ENCODE measurements at regions not wholly inside any gene's neighbourhood (a gene's known extent, or its start where the extent isn't known, plus 50 kb on each side); places are given as distances from the start of the nearest gene placed in this dataset.

DNA sequence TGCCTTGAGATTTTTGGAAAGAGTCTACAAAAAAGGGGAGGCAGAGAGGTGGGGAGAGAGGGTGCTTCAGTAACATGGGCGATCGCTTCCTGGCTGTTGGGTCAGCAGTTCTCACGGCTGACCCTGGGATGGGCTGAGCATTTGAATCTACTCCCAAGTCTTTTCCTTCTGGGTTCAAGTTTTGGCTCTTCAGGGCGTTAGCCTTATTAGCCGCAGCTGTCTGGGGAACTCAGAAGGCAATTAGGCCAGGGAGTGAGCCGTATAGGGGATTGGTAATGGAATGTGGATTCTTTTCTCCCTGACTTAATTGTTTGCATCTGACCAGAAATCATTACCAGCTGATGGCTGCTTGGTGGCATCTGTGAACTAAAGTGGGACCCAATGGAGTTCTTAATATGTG, 250.5 kb upstream of the SKOR2 start:
- no peaks in the 10 kb centered on the region for H3K36me3 Mint-ChIP-seq (ENCODE audit: low read depth)
- DNase-seq (ENCODE audit: low spot score), result no peak
- H3K4me3 Mint-ChIP-seq (ENCODE audit: low read depth), result no peak overlapping the region
- intact Hi-C loops (cut with micrococcal nuclease), result no loop called here
- H3K27me3 Mint-ChIP-seq (ENCODE audit: low read depth), result no peaks in the 10 kb centered on the region
- no peaks in the 10 kb centered on the region for H3K9me3 Mint-ChIP-seq
- H3K4me1 Mint-ChIP-seq (ENCODE audit: low read depth), result no peaks in the 10 kb centered on the region
- H3K27ac Mint-ChIP-seq, result no peak overlapping the region

GRCh38 chr18:47500930-47501329, 249.5 kb upstream of the SKOR2 start:
- Mint-ChIP-seq H3K9me3 (no peaks in the 10 kb centered on the region), H3K4me3 (ENCODE audit: low read depth) (no peak overlapping the region), H3K27me3 (ENCODE audit: low read depth) (no peaks in the 10 kb centered on the region), H3K4me1 (ENCODE audit: low read depth) (no peaks in the 10 kb centered on the region), H3K27ac (no peak overlapping the region), H3K36me3 (ENCODE audit: low read depth) (no peaks in the 10 kb centered on the region)
- no peak for DNase-seq (ENCODE audit: low spot score)
- intact Hi-C loops (cut with micrococcal nuclease), result no loop called here

GRCh38 chr18:47492691-47493090, 241.2 kb upstream of the SKOR2 start:
- H3K27me3 Mint-ChIP-seq (ENCODE audit: low read depth), result no peaks in the 10 kb centered on the region
- H3K4me3 Mint-ChIP-seq (ENCODE audit: low read depth), result no peak overlapping the region
- no peaks in the 10 kb centered on the region for H3K9me3 Mint-ChIP-seq
- no peak overlapping the region for H3K27ac Mint-ChIP-seq
- intact Hi-C loops (cut with micrococcal nuclease), result no loop called here
- peaks cover 7% of the 10 kb centered on the region for H3K4me1 Mint-ChIP-seq (ENCODE audit: low read depth)
- DNase-seq (ENCODE audit: low spot score), result no peak
- H3K36me3 Mint-ChIP-seq (ENCODE audit: low read depth), result no peaks in the 10 kb centered on the region

DNA sequence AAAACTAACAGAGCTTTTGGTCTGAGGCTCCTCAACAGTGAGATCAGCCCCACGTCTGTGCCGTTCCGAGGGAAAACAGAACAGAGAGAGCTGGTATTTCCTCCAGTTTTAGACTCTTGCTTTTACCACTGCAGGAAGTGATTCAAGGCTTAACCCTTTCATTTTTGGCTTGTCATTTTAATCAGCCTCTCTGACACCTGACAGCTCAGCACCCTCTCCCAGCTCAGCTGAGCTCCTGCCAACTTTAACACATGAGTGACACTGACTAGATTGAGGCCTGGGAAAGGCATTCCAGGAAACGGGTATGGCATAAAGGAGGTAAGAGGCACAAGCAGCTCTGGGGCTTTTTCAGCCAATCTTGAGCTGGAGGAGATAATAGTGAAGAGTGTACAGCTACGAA, 239.4 kb upstream of the SKOR2 start:
- intact Hi-C loops (cut with micrococcal nuclease), result no loop called here
- H3K9me3 Mint-ChIP-seq, result no peaks in the 10 kb centered on the region
- no peaks in the 10 kb centered on the region for H3K36me3 Mint-ChIP-seq (ENCODE audit: low read depth)
- peaks cover 7% of the 10 kb centered on the region for H3K4me1 Mint-ChIP-seq (ENCODE audit: low read depth)
- no peak overlapping the region for H3K27ac Mint-ChIP-seq
- H3K27me3 Mint-ChIP-seq (ENCODE audit: low read depth), result no peaks in the 10 kb centered on the region
- no peak overlapping the region for H3K4me3 Mint-ChIP-seq (ENCODE audit: low read depth)
- no peak for DNase-seq (ENCODE audit: low spot score)

- Mint-ChIP-seq H3K4me1 (ENCODE audit: low read depth) (no peaks in the 10 kb centered on the region), H3K9me3 (no peaks in the 10 kb centered on the region), H3K36me3 (ENCODE audit: low read depth) (no peaks in the 10 kb centered on the region), H3K4me3 (ENCODE audit: low read depth) (no peak overlapping the region), H3K27ac (no peak overlapping the region), H3K27me3 (ENCODE audit: low read depth) (peaks cover 3% of the 10 kb centered on the region)
- intact Hi-C loops (cut with micrococcal nuclease), result no loop called here
- no peak for DNase-seq (ENCODE audit: low spot score)
Observed at GRCh38 chr18:47485221-47485797, 233.8 kb upstream of the SKOR2 start.

GRCh38 chr18:47484068-47484467, 232.6 kb upstream of the SKOR2 start:
- no peak for DNase-seq (ENCODE audit: low spot score)
- no peaks in the 10 kb centered on the region for H3K4me1 Mint-ChIP-seq (ENCODE audit: low read depth)
- no peak overlapping the region for H3K4me3 Mint-ChIP-seq (ENCODE audit: low read depth)
- peaks cover 3% of the 10 kb centered on the region for H3K27me3 Mint-ChIP-seq (ENCODE audit: low read depth)
- no peaks in the 10 kb centered on the region for H3K36me3 Mint-ChIP-seq (ENCODE audit: low read depth)
- no peak overlapping the region for H3K27ac Mint-ChIP-seq
- H3K9me3 Mint-ChIP-seq, result no peaks in the 10 kb centered on the region
- intact Hi-C loops (cut with micrococcal nuclease), result no loop called here

GRCh38 chr18:47480166-47480565, 228.7 kb upstream of the SKOR2 start:
- peaks cover 5% of the 10 kb centered on the region for H3K27me3 Mint-ChIP-seq (ENCODE audit: low read depth)
- DNase-seq (ENCODE audit: low spot score), result no peak
- H3K4me1 Mint-ChIP-seq (ENCODE audit: low read depth), result no peaks in the 10 kb centered on the region
- no peaks in the 10 kb centered on the region for H3K9me3 Mint-ChIP-seq
- no peak overlapping the region for H3K4me3 Mint-ChIP-seq (ENCODE audit: low read depth)
- H3K27ac Mint-ChIP-seq, result no peak overlapping the region
- no peaks in the 10 kb centered on the region for H3K36me3 Mint-ChIP-seq (ENCODE audit: low read depth)
- intact Hi-C loops (cut with micrococcal nuclease), result no loop called here

- intact Hi-C loops (cut with micrococcal nuclease), result no loop called here
- no peaks in the 10 kb centered on the region for H3K4me1 Mint-ChIP-seq (ENCODE audit: low read depth)
Observed at GRCh38 chr18:47471784-47472183, 220.3 kb upstream of the SKOR2 start.

GRCh38 chr18:47470941-47471340, 219.5 kb upstream of the SKOR2 start:
- intact Hi-C loops (cut with micrococcal nuclease), result no loop called here
- no peaks in the 10 kb centered on the region for H3K4me1 Mint-ChIP-seq (ENCODE audit: low read depth)

More at GRCh38 chr18:47471784-47472183, 220.3 kb upstream of the SKOR2 start:
- no peak for DNase-seq (ENCODE audit: low spot score)
- Mint-ChIP-seq H3K4me3 (ENCODE audit: low read depth) (no peak overlapping the region), H3K36me3 (ENCODE audit: low read depth) (no peaks in the 10 kb centered on the region), H3K27me3 (ENCODE audit: low read depth) (peaks cover 1% of the 10 kb centered on the region), H3K27ac (no peak overlapping the region), H3K9me3 (no peaks in the 10 kb centered on the region)

GRCh38 chr18:47469576-47469975, 218.1 kb upstream of the SKOR2 start:
- intact Hi-C loops (cut with micrococcal nuclease), result no loop called here
- Mint-ChIP-seq H3K4me3 (ENCODE audit: low read depth) (no peak overlapping the region), H3K36me3 (ENCODE audit: low read depth) (no peaks in the 10 kb centered on the region), H3K9me3 (no peaks in the 10 kb centered on the region), H3K4me1 (ENCODE audit: low read depth) (no peaks in the 10 kb centered on the region), H3K27ac (no peak overlapping the region), H3K27me3 (ENCODE audit: low read depth) (no peaks in the 10 kb centered on the region)
- DNase-seq (ENCODE audit: low spot score), result no peak

More at GRCh38 chr18:47470941-47471340, 219.5 kb upstream of the SKOR2 start:
- no peaks in the 10 kb centered on the region for H3K36me3 Mint-ChIP-seq (ENCODE audit: low read depth)
- H3K4me3 Mint-ChIP-seq (ENCODE audit: low read depth), result no peak overlapping the region
- H3K27ac Mint-ChIP-seq, result no peak overlapping the region
- no peak for DNase-seq (ENCODE audit: low spot score)
- no peaks in the 10 kb centered on the region for H3K9me3 Mint-ChIP-seq
- H3K27me3 Mint-ChIP-seq (ENCODE audit: low read depth), result no peaks in the 10 kb centered on the region

DNA sequence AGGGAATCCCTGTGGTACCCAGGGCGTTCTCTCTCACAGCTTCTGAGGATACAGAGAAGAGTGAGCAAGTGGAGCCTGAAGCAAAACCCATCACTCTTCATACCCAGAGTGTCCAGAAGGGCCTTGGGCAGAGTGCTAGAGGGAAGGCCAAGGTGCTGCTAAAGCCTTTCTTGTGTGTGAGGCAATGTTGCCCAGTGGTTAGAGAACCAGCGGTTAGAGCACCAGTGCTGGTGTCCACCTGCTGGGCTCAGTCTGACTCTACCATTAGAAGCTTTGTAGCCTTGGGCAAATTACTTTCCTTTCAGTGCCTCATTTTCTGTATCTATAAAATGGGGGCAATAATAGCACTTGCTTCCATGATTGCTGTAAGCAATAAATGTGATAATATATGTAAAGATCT, 210.5 kb upstream of the SKOR2 start:
- Mint-ChIP-seq H3K4me1 (ENCODE audit: low read depth) (no peaks in the 10 kb centered on the region), H3K27me3 (ENCODE audit: low read depth) (no peaks in the 10 kb centered on the region), H3K27ac (no peak overlapping the region), H3K36me3 (ENCODE audit: low read depth) (no peaks in the 10 kb centered on the region), H3K9me3 (no peaks in the 10 kb centered on the region), H3K4me3 (ENCODE audit: low read depth) (no peak overlapping the region)
- no peak for DNase-seq (ENCODE audit: low spot score)
- intact Hi-C loops (cut with micrococcal nuclease), result no loop called here

DNA sequence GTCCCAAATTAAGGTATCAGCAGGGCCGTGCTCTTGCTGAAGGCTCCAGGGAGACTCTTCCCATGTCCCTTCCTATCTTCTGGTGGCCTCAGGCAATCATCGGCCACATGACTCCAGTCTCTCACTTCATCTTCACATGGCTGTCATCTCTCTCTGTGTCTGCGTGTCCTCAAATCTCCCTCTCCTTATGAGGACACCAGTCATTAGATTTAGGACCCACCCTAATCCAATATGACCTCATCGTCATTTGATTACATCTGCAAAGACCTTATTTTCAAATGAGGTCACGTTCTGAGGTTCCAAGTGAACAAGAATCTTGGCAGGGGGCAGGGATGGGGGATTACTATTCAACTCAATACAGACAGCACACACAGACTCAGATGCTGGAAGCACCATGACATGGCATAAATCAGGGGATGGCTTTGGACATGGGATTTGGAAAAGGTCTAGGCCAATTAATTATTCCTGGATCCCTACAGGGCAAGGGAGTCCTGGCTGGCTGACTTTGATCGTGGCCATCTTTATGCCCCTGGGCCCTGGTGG, 210.0 kb upstream of the SKOR2 start:
- no peak for DNase-seq (ENCODE audit: low spot score)
- Mint-ChIP-seq H3K27me3 (ENCODE audit: low read depth) (no peaks in the 10 kb centered on the region), H3K9me3 (no peaks in the 10 kb centered on the region), H3K4me1 (ENCODE audit: low read depth) (no peaks in the 10 kb centered on the region), H3K27ac (no peak overlapping the region), H3K36me3 (ENCODE audit: low read depth) (no peaks in the 10 kb centered on the region), H3K4me3 (ENCODE audit: low read depth) (no peak overlapping the region)
- intact Hi-C loops (cut with micrococcal nuclease), result no loop called here

- H3K4me3 Mint-ChIP-seq (ENCODE audit: low read depth), result no peak overlapping the region
- DNase-seq (ENCODE audit: low spot score), result no peak
- no peaks in the 10 kb centered on the region for H3K36me3 Mint-ChIP-seq (ENCODE audit: low read depth)
- no peak overlapping the region for H3K27ac Mint-ChIP-seq
- no peaks in the 10 kb centered on the region for H3K4me1 Mint-ChIP-seq (ENCODE audit: low read depth)
- no peaks in the 10 kb centered on the region for H3K27me3 Mint-ChIP-seq (ENCODE audit: low read depth)
- no peaks in the 10 kb centered on the region for H3K9me3 Mint-ChIP-seq
- intact Hi-C loops (cut with micrococcal nuclease), result no loop called here
Observed at GRCh38 chr18:47458483-47458882, 207.0 kb upstream of the SKOR2 start.

GRCh38 chr18:47457614-47458013, 206.2 kb upstream of the SKOR2 start:
- H3K27me3 Mint-ChIP-seq (ENCODE audit: low read depth), result no peaks in the 10 kb centered on the region
- intact Hi-C loops (cut with micrococcal nuclease), result no loop called here
- no peaks in the 10 kb centered on the region for H3K4me1 Mint-ChIP-seq (ENCODE audit: low read depth)
- no peak overlapping the region for H3K27ac Mint-ChIP-seq
- no peaks in the 10 kb centered on the region for H3K9me3 Mint-ChIP-seq
- H3K4me3 Mint-ChIP-seq (ENCODE audit: low read depth), result no peak overlapping the region
- no peaks in the 10 kb centered on the region for H3K36me3 Mint-ChIP-seq (ENCODE audit: low read depth)
- DNase-seq (ENCODE audit: low spot score), result no peak
